HCT116 (cell line): ENCODE measurements at regions not wholly inside any gene's neighbourhood (a gene's known extent, or its start where the extent isn't known, plus 50 kb on each side); places are given as distances from the start of the nearest gene placed in this dataset.

Source experiments
- CEBPB ChIP-seq: IDR thresholded peaks from 2 replicates; pipeline ENCODE4 v1.6.1; 2012; ENCODE audit warnings: low read depth
- CTCF ChIP-seq, 3 experiments: fragments of 200-600 bp in 1 of 3; sonication (generic) in 1 of 3; IDR thresholded peaks in 2 of 3; conservative IDR thresholded peaks in 1 of 3; 2 replicates each; pipeline ENCODE4 v1.5.1; 2012 to 2017; ENCODE audit warnings: low read depth in 2 of 3, low read length in 2 of 3, antibody characterized with exemption in 1 of 3, borderline replicate concordance in 1 of 3, control low read depth in 1 of 3, mild to moderate bottlenecking in 1 of 3, mixed read lengths in 1 of 3, mixed run types in 1 of 3, moderate library complexity in 1 of 3; ENCODE audit not compliant: insufficient read depth in 1 of 3
- EZH2 ChIP-seq: fragments of 200-600 bp; sonication (generic); IDR thresholded peaks from 2 replicates; pipeline ENCODE4 v1.6.1; 2017; ENCODE audit warnings: antibody characterized with exemption, mixed run types
- FOSL1 ChIP-seq: IDR thresholded peaks from 2 replicates; pipeline ENCODE4 v1.6.1; 2012; ENCODE audit warnings: low read depth
- RAD21 ChIP-seq: IDR thresholded peaks from 2 replicates; pipeline ENCODE4 v1.6.1; 2012; ENCODE audit warnings: low read depth, mild to moderate bottlenecking
- REST ChIP-seq: IDR thresholded peaks from 2 replicates; pipeline ENCODE4 v1.6.1; 2012; ENCODE audit warnings: low read depth

GRCh38 chr2:200740907-200741306 lies 70.8 kb upstream of the BZW1 start:
- TF ChIP-seq CEBPB (no peak), CTCF (IDR thresholded peaks at IDR 0.05 in 2 of 3, conservative IDR thresholded peaks at IDR 0.05 in 1 of 3; ENCODE audit: borderline replicate concordance in 1 of 3, insufficient read depth in 1 of 3, low read depth in 2 of 3, low read length in 2 of 3) (no peak), FOSL1 (no peak), EZH2 (no peak), REST (no peak), RAD21 (no peak)
